Erythroblast (primary cell): ENCODE measurements at regions not wholly inside any gene's neighbourhood (a gene's known extent, or its start where the extent isn't known, plus 50 kb on each side); places are given as distances from the start of the nearest gene placed in this dataset.

Experiments
- GATA1 ChIP-seq: IDR thresholded peaks from 2 replicates; pipeline ENCODE4 v1.6.1; 2011; ENCODE audit warnings: low read depth, mild to moderate bottlenecking, control low read depth, low read length, moderate library complexity
- POLR2A ChIP-seq: IDR thresholded peaks from 2 replicates; pipeline ENCODE4 v1.6.1; 2011; ENCODE audit warnings: mild to moderate bottlenecking, low read length

DNA sequence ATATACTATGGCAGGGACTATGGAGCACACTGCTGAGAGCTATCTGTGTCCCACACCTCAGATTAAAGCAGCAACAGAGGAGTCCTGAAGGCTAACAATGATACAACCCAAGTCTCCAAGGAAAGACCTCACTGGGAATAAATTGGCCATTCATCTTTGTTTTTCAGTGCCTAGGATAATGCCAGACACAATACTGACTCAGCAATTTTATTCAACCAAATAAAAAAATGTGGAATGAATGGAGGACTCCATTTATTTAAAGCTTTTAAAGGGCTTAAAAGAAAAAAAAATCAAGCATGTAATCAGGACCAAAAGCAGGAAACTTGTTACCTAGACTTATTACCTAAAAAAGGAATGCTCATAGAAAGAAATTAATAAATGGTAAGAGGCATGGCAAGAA is 960.5 kb downstream of the PCDH17 start:
- no peak for TF ChIP-seq POLR2A
- no peak for TF ChIP-seq GATA1
